Body of pancreas (tissue), 4 donors: ENCODE measurements at regions not wholly inside any gene's neighbourhood (a gene's known extent, or its start where the extent isn't known, plus 50 kb on each side); places are given as distances from the start of the nearest gene placed in this dataset.

Experiments
- ATAC-seq: fragments of 150-250 bp; one replicate; pipeline ENCODE4 v1.9.1; 2016
- DNase-seq, 4 donors: peaks; one replicate each; pipeline ENCODE4 v3.0.0-alpha.2; 2019
- H3K27ac ChIP-seq, 4 donors: fragments of 200-600 bp; sonication (generic); 1 replicate in 3 of 4; 2 replicates in 1 of 4; pipeline versions ENCODE4 v1.5.1 to v1.6.1; 2016 to 2019; ENCODE audit warnings: mild to moderate bottlenecking in 1 of 4, mixed read lengths in 1 of 4, moderate library complexity in 1 of 4
- H3K27me3 ChIP-seq, 2 donors: fragments of 200-600 bp; sonication (generic); one replicate each; pipeline ENCODE4 v1.6.0; 2016; ENCODE audit warnings: mild to moderate bottlenecking in 1 of 2
- H3K36me3 ChIP-seq, 2 donors: fragments of 200-600 bp; sonication (generic); replicated peaks in 1 of 2; 2 replicates each; pipeline ENCODE4 v1.5.1; 2016; ENCODE audit warnings: low read depth in 2 of 2; ENCODE audit not compliant: insufficient read depth in 1 of 2
- H3K4me1 ChIP-seq: fragments of 200-600 bp; sonication (generic); one replicate; pipeline ENCODE4 v1.6.0; 2016
- H3K4me3 ChIP-seq, 2 donors: fragments of 200-600 bp; sonication (generic); 1 replicate in 1 of 2; 2 replicates in 1 of 2; pipeline ENCODE4 v1.5.1; 2016 to 2019
- H3K9me3 ChIP-seq, 3 donors: fragments of 200-600 bp; sonication (generic); 1 replicate in 2 of 3; 2 replicates in 1 of 3; pipeline ENCODE4 v1.5.1; 2016
- POLR2A ChIP-seq, 3 donors: fragments of 450-650 bp; IDR thresholded peaks; one replicate each; pipeline ENCODE4 v1.6.1; 2016; ENCODE audit warnings: antibody characterized with exemption in 3 of 3, mild to moderate bottlenecking in 2 of 3
- WGBS, 2 donors: methylation state at CpG; one replicate each; pipeline ENCODE4 v1.1.5; 2017; 5-methylcytosine and 5-hydroxymethylcytosine counted together
- intact Hi-C: fragments of 100-400 bp; cut with DNase I; formaldehyde crosslinking; loops from one replicate; pipeline ENCODE4 v1.15.1; 2023
- TF ChIP-seq, protein P1 (sequence below), 7 experiments: fragments of 450-650 bp in 4 of 7; fragments of 200-600 bp in 3 of 7; sonication (generic) in 3 of 7; IDR thresholded peaks; one replicate each; pipeline ENCODE4 v1.5.1; 2016 to 2019; ENCODE audit warnings: antibody characterized with exemption in 7 of 7

DNA sequence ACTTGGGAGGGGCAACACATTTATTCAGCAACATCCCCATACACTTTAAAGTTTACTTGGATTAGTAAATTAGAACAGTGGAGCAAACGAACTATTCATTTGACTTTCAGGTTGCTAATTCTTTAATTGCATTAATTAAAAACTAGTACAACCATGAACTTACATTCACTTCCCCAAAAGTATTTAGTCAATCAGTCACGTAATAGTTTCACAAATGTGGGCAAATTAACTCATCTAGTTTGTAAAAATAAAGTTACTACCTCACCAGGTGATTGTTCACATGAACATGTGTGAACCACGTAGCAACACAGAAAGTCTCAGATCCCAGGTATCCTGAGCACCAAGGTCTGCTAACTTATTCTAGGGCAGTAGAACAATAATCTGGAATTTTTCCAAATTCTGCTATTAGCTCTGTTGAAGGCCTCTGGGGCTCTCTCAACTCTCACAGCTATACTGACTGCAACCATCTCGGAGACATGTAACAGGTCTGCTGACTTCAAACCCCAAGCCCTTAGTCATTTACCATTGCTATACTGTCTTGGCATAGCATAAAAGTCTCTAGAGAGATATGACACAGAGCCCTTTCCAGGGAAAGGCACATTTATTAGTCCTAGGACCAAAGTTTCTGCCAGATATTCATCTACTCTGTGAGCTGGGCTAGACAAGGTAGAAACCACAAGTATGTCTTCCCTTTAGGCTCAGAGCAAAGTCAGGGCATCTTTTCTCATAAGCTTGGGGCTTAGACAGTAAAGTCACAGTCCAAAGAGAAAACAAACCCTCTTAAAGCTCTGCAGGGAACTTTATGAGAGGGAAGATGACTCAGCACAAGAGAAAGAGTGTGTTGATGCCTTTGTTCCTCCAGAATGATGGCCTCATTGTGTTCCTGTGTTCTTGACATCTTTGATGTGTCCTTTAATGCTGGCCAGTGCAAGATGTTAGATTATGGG lies 50.9 kb upstream of the CCDC28A start:
- no peak for ATAC-seq
- no peaks in the 10 kb centered on the region for H3K9me3 ChIP-seq
- H3K27me3 ChIP-seq: no peaks in the 10 kb centered on the region
- intact Hi-C loops: no loop called here
- 80 to 83% methylated on average over 4 of the region's 4 CpGs for WGBS, 2 donors
- TF ChIP-seq POLR2A (IDR thresholded peaks at IDR 0.05): no peak
- TF ChIP-seq, protein P1, sequence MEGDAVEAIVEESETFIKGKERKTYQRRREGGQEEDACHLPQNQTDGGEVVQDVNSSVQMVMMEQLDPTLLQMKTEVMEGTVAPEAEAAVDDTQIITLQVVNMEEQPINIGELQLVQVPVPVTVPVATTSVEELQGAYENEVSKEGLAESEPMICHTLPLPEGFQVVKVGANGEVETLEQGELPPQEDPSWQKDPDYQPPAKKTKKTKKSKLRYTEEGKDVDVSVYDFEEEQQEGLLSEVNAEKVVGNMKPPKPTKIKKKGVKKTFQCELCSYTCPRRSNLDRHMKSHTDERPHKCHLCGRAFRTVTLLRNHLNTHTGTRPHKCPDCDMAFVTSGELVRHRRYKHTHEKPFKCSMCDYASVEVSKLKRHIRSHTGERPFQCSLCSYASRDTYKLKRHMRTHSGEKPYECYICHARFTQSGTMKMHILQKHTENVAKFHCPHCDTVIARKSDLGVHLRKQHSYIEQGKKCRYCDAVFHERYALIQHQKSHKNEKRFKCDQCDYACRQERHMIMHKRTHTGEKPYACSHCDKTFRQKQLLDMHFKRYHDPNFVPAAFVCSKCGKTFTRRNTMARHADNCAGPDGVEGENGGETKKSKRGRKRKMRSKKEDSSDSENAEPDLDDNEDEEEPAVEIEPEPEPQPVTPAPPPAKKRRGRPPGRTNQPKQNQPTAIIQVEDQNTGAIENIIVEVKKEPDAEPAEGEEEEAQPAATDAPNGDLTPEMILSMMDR (IDR thresholded peaks at IDR 0.05): no peak
- peak overlapping the region in 1 of 4 donors; percentile 25 for H3K27ac ChIP-seq
- no peaks in the 10 kb centered on the region for H3K36me3 ChIP-seq
- peaks cover 6% of the 10 kb centered on the region for H3K4me1 ChIP-seq
- H3K4me3 ChIP-seq: no peak overlapping the region
- DNase-seq: peak in 1 of 4 donors; percentile 13
